ENCODE measurements at regions not wholly inside any gene's neighbourhood (a gene's known extent, or its start where the extent isn't known, plus 50 kb on each side); places are given as distances from the start of the nearest gene placed in this dataset. TPM values are rescaled to one million over a fixed set of nuclear protein-coding genes. Genes with fewer than 3 reads are reported as not detected.
"Not testable (repeated sequence)": the region's sequence is repeated elsewhere in the genome, so short reads cannot be mapped to it uniquely, and the experiment has no call there.

DNA sequence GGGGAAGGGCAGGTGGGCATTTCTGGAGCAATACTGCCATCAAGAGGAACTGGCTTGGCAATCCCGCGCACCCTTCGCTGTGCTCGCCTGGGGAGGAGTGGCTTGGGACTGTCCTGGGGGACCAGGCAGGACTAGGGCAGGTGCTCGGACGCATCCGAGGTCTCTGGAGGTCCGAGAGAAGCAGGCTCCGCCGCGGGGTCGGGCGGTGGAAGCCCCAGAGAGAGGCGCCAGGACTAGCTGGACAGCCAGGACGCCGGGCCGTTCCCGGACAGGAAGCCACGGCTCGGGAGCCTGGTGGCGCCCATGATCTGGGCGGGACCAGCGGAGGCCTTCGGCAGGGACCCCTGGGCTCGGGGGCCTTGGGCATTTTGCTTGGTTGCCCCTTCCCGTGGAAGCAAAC is 174.3 kb downstream of the PLS3 start:
- H3K23ac ChIP-seq (ENCODE audit: insufficient read length); H3K4ac ChIP-seq (replicated peaks; ENCODE audit: insufficient read length, low read depth, low read length); H3K27ac ChIP-seq (ENCODE audit: low read depth, low read length); H4K8ac ChIP-seq (ENCODE audit: extremely low read depth, insufficient read depth, low read length); H2BK12ac ChIP-seq (ENCODE audit: low read depth, low read length); H3K9ac ChIP-seq (replicated peaks in 1 of 4; ENCODE audit: extremely low read depth in 1 of 4, low read depth in 3 of 4, low read length in 3 of 4); H3K56ac ChIP-seq (replicated peaks; ENCODE audit: insufficient read length, low read depth, low read length); H2AFZ ChIP-seq (ENCODE audit: low read length); H3K79me1 ChIP-seq (ENCODE audit: low read depth, low read length); H2AK5ac ChIP-seq (ENCODE audit: low read depth, low read length); H3K4me3 ChIP-seq (ENCODE audit: extremely low read depth in 1 of 4, insufficient read depth in 2 of 4, low read depth in 3 of 4, low read length in 4 of 4); FAIRE-seq; H3K14ac ChIP-seq (ENCODE audit: insufficient read length); H3K27me3 ChIP-seq (replicated peaks in 1 of 4; ENCODE audit: control insufficient read depth in 3 of 4, extremely low read depth in 1 of 4, insufficient read depth in 3 of 4, low read length in 3 of 4); H4K20me1 ChIP-seq (replicated peaks in 1 of 2; ENCODE audit: control insufficient read depth in 1 of 2, insufficient read depth in 2 of 2, low read length in 2 of 2); H4K5ac ChIP-seq (ENCODE audit: insufficient read length, low read depth, low read length); H3K9me3 ChIP-seq (ENCODE audit: insufficient read depth in 2 of 2, low read depth in 1 of 2, low read length in 1 of 2); H2BK5ac ChIP-seq (ENCODE audit: low read depth, low read length); H2BK120ac ChIP-seq (replicated peaks; ENCODE audit: low read depth, low read length); H3K4me2 ChIP-seq (ENCODE audit: insufficient read depth in 1 of 2, low read depth in 2 of 2, low read length in 2 of 2); H3K18ac ChIP-seq (ENCODE audit: extremely low read depth, low read length); H3K36me3 ChIP-seq (ENCODE audit: control insufficient read depth in 2 of 4, insufficient read depth in 4 of 4, low read length in 3 of 4); H3K79me2 ChIP-seq (ENCODE audit: control insufficient read depth in 1 of 2, insufficient read depth in 2 of 2, low read length in 2 of 2); H3K4me1 ChIP-seq (replicated peaks in 1 of 4; ENCODE audit: control insufficient read depth in 3 of 4, insufficient read depth in 4 of 4, low read length in 3 of 4); H2BK15ac ChIP-seq (ENCODE audit: low read length); H2BK20ac ChIP-seq (ENCODE audit: low read length); POLR2A ChIA-PET (ENCODE audit: partially characterized antibody); CTCF ChIA-PET (ENCODE audit: partially characterized antibody); DNase-seq (ENCODE audit: low read depth in 1 of 2, low spot score in 2 of 2); H3K23me2 ChIP-seq (ENCODE audit: low read depth, low read length); H4K91ac ChIP-seq (replicated peaks; ENCODE audit: insufficient read length, low read length): not testable (repeated sequence)
- 97% methylated on average over 9 of the region's 26 CpGs; no CpG with 5 or more reads in 1 of the 2 experiments for WGBS, 2 experiments (ENCODE audit: extremely low coverage in 1 of 2, insufficient coverage in 1 of 2, insufficient read length in 1 of 2, insufficient replicate concordance in 2 of 2, low coverage in 1 of 2, low lambda C conversion rate in 2 of 2, missing lambda C conversion rate in 1 of 2)

Small RNA genes in the stretch of these regions (small RNA-seq; reads per million reads assigned to genes)
- not detected for gene AC005000.1 (ENCODE audit: insufficient read depth)
